ENCODE measurements at regions not wholly inside any gene's neighbourhood (a gene's known extent, or its start where the extent isn't known, plus 50 kb on each side); places are given as distances from the start of the nearest gene placed in this dataset.
A peak's percentile ranks its signal among the peaks of the same experiment; 100 is the strongest.
"Not testable (repeated sequence)": the region's sequence is repeated elsewhere in the genome, so short reads cannot be mapped to it uniquely, and the experiment has no call there.

- TF ChIP-seq CTCF (IDR thresholded peaks at IDR 0.05; ENCODE audit: low read depth, low read length), result no peak
- no peak overlapping the region for H3K4me3 ChIP-seq (replicated peaks in 1 of 2; ENCODE audit: low read depth in 2 of 2, low read length in 2 of 2)
- DNase-seq (ENCODE audit: low read depth in 2 of 2), result no peak
Observed at GRCh38 chr12:46653311-46653710, 172.5 kb downstream of the SLC38A4 start.

- TF ChIP-seq CTCF (IDR thresholded peaks at IDR 0.05; ENCODE audit: low read depth, low read length), result no peak
- no peak overlapping the region for H3K4me3 ChIP-seq (replicated peaks in 1 of 2; ENCODE audit: low read depth in 2 of 2, low read length in 2 of 2)
- no peak for DNase-seq (ENCODE audit: low read depth in 2 of 2)
Observed at GRCh38 chr12:46652692-46653091, 173.1 kb downstream of the SLC38A4 start.

GRCh38 chr12:46650688-46651087 is 175.1 kb downstream of the SLC38A4 start:
- TF ChIP-seq CTCF (IDR thresholded peaks at IDR 0.05; ENCODE audit: low read depth, low read length), result no peak
- H3K4me3 ChIP-seq (replicated peaks in 1 of 2; ENCODE audit: low read depth in 2 of 2, low read length in 2 of 2), result no peak overlapping the region
- peak in 1 of 2 donors; percentile 36 for DNase-seq (ENCODE audit: low read depth in 2 of 2)

- no peak for TF ChIP-seq CTCF (IDR thresholded peaks at IDR 0.05; ENCODE audit: low read depth, low read length)
- H3K4me3 ChIP-seq (replicated peaks in 1 of 2; ENCODE audit: low read depth in 2 of 2, low read length in 2 of 2), result no peak overlapping the region
- no peak for DNase-seq (ENCODE audit: low read depth in 2 of 2)
Observed at GRCh38 chr12:46649433-46649832, 176.4 kb downstream of the SLC38A4 start.

- no peak for TF ChIP-seq CTCF (IDR thresholded peaks at IDR 0.05; ENCODE audit: low read depth, low read length)
- H3K4me3 ChIP-seq (replicated peaks in 1 of 2; ENCODE audit: low read depth in 2 of 2, low read length in 2 of 2), result no peak overlapping the region
- no peak for DNase-seq (ENCODE audit: low read depth in 2 of 2)
Observed at GRCh38 chr12:46647034-46647433, 178.8 kb downstream of the SLC38A4 start.

GRCh38 chr12:46641649-46642048 is 184.1 kb downstream of the SLC38A4 start:
- not testable (repeated sequence) for DNase-seq (ENCODE audit: low read depth in 2 of 2); H3K4me3 ChIP-seq (replicated peaks in 1 of 2; ENCODE audit: low read depth in 2 of 2, low read length in 2 of 2)

- TF ChIP-seq CTCF (IDR thresholded peaks at IDR 0.05; ENCODE audit: low read depth, low read length), result no peak
- H3K4me3 ChIP-seq (replicated peaks in 1 of 2; ENCODE audit: low read depth in 2 of 2, low read length in 2 of 2), result no peak overlapping the region
- no peak for DNase-seq (ENCODE audit: low read depth in 2 of 2)
Observed at GRCh38 chr12:46635818-46636217, 190.0 kb downstream of the SLC38A4 start.

Measured in cardiac fibroblast (primary cell).